Stimulated activated effector memory CD8-positive, alpha-beta T cell treated with anti-CD3 and anti-CD28 coated beads, Interleukin-12 subunit alpha, Interleukin-12 subunit beta, amount 100 ng/mL, for 72 hours (primary cell): ENCODE measurements at regions not wholly inside any gene's neighbourhood (a gene's known extent, or its start where the extent isn't known, plus 50 kb on each side); places are given as distances from the start of the nearest gene placed in this dataset.

Source experiments
- ATAC-seq: fragments of 150-1000 bp; cut with Tn5 transposase; 2 replicates; pipeline ENCODE4 v1.10.0; 2021
- DNase-seq, 2 donors: peaks; one replicate each; pipeline ENCODE4 v3.0.0; 2021 to 2022; ENCODE audit warnings: low spot score in 2 of 2
- H3K27ac Mint-ChIP-seq: one replicate; pipeline ENCODE4 v1.8.0; 2022; ENCODE audit warnings: mild to moderate bottlenecking, mixed read lengths
- H3K36me3 Mint-ChIP-seq: one replicate; pipeline ENCODE4 v1.8.0; 2022; ENCODE audit warnings: mild to moderate bottlenecking, mixed read lengths
- H3K4me1 Mint-ChIP-seq: one replicate; pipeline ENCODE4 v1.8.0; 2022; ENCODE audit warnings: mixed read lengths
- H3K4me3 Mint-ChIP-seq: one replicate; pipeline ENCODE4 v1.8.0; 2022; ENCODE audit warnings: mild to moderate bottlenecking, mixed read lengths
- H3K9me3 Mint-ChIP-seq: one replicate; pipeline ENCODE4 v1.8.0; 2022; ENCODE audit warnings: mixed read lengths

DNA sequence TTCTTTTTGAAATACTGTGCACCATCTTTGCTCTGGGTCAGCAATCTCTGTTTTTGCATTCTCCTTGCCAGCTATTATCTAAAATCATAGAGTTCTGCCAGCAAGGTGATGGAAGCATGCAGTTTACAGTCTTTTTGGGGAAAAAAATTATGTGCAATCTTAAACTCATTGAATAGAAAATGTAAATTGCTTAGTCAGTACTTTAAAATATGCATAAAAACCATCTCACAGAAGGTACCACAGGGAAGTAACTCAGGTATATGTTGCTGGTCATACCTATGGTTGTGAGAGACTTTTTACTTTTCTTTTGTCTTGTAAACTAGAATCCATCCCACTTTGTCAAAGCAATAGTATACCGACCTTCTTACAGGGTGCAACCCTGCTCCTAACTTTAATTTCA, 469.8 kb upstream of the ANO3 start:
- no peak overlapping the region for H3K27ac Mint-ChIP-seq
- no peaks in the 10 kb centered on the region for H3K36me3 Mint-ChIP-seq
- no peaks in the 10 kb centered on the region for H3K4me1 Mint-ChIP-seq
- no peak for ATAC-seq
- DNase-seq: no peak
- H3K9me3 Mint-ChIP-seq: peaks cover 12% of the 10 kb centered on the region
- no peak overlapping the region for H3K4me3 Mint-ChIP-seq

DNA sequence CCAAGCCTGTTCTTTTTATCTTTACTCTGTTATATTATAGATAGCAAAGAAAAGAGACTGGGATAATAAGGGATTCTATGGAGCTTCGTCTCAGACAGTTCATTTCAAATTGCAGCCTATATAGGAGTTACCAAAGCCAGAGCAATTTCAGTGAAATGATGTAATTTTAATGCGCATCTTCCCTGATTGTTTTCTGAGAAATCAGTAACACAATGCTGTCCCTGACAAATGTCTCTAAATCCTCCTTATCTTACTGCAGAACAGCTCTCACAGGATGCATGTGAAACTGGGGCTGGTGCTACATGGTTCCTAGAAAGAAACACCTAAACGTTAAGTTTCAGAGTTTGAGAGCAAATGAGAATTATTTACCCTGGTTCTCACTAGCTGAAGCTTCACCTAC, 467.9 kb upstream of the ANO3 start:
- Mint-ChIP-seq H3K4me1 (no peaks in the 10 kb centered on the region), H3K4me3 (no peak overlapping the region), H3K36me3 (no peaks in the 10 kb centered on the region), H3K9me3 (peaks cover 21% of the 10 kb centered on the region), H3K27ac (no peak overlapping the region)
- DNase-seq (no peak), ATAC-seq (no peak)

- Mint-ChIP-seq H3K27ac (no peak overlapping the region), H3K4me3 (no peak overlapping the region), H3K4me1 (no peaks in the 10 kb centered on the region), H3K9me3 (peaks cover 16% of the 10 kb centered on the region), H3K36me3 (no peaks in the 10 kb centered on the region)
- ATAC-seq (no peak), DNase-seq (no peak)
These were observed 455.4 kb upstream of the ANO3 start for GRCh38 chr11:25876456-25876965.

DNA sequence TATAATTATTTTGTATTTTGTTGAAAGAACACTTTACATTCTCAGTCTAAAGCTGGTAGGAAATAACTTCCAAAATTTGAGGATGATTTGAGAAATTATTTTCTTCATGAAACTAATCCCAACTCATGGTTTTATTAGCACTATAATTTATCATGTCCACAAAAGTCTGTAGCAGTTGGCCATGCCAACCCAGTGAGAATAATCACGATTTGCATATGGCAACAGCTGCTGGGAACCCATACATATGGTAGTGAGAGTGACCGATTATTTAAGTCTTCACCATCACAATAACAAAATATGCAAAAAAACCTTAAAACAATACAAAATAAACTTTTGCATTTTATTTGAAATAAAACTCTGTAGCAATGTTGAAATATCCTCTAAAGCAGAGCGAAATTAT, 445.9 kb upstream of the ANO3 start:
- H3K9me3 Mint-ChIP-seq: peaks cover 14% of the 10 kb centered on the region
- no peak overlapping the region for H3K27ac Mint-ChIP-seq
- no peak for DNase-seq
- no peak for ATAC-seq
- H3K4me3 Mint-ChIP-seq: no peak overlapping the region
- no peaks in the 10 kb centered on the region for H3K4me1 Mint-ChIP-seq
- no peaks in the 10 kb centered on the region for H3K36me3 Mint-ChIP-seq

- no peak for ATAC-seq
- H3K36me3 Mint-ChIP-seq: no peaks in the 10 kb centered on the region
- H3K9me3 Mint-ChIP-seq: peaks cover 15% of the 10 kb centered on the region
- no peak for DNase-seq
- H3K4me1 Mint-ChIP-seq: no peaks in the 10 kb centered on the region
- no peak overlapping the region for H3K4me3 Mint-ChIP-seq
- H3K27ac Mint-ChIP-seq: no peak overlapping the region
These were observed 441.2 kb upstream of the ANO3 start for GRCh38 chr11:25890626-25891260.

DNA sequence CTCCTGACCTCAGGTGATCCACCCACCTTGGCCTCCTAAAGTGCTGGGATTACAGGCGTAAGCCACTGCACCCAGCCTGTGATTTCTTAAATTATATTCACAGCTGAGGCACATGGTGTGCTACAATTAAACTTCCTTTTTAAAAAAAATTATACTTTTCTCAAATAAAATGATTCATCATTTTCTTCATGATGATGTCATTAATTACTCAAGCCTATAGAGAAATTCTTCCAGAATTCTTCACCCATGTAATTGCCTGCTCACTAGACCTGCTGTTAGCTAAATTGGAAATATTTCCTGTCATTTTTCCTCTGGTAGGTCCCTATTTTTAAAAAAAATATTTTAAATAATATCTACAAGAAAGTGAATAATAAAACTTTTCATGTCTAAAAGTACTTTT, 440.0 kb upstream of the ANO3 start:
- Mint-ChIP-seq H3K4me3 (no peak overlapping the region), H3K36me3 (no peaks in the 10 kb centered on the region), H3K9me3 (peaks cover 15% of the 10 kb centered on the region), H3K27ac (no peak overlapping the region), H3K4me1 (no peaks in the 10 kb centered on the region)
- ATAC-seq (no peak), DNase-seq (no peak)

DNA sequence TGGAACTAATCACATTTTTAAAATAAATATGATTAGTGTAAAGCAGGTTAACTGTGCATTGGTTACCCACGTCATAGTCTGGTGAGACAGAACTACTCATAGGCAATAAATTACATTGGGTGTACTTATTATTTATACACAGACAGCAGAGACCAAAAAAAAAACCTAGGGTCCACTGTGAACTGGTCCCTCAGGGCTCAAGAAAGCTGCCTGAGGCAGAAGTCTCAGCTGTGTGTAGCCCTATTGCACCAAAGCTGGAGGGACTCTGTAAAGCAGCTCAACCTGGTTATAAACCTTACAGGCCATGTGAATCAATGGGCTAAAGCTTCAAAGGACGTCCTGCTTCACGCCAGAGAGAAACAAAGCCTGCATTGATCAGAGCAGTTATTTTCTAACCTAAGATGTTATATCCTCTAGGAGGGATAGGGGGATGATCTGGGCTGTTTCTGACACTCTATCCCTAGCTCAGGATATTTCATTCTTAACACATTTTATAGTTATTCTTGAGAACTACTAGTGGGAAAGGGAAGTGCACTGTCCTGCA, 432.2 kb upstream of the ANO3 start:
- Mint-ChIP-seq H3K9me3 (peaks cover 7% of the 10 kb centered on the region), H3K36me3 (no peaks in the 10 kb centered on the region), H3K27ac (no peak overlapping the region), H3K4me3 (no peak overlapping the region), H3K4me1 (no peaks in the 10 kb centered on the region)
- DNase-seq (no peak), ATAC-seq (no peak)

DNA sequence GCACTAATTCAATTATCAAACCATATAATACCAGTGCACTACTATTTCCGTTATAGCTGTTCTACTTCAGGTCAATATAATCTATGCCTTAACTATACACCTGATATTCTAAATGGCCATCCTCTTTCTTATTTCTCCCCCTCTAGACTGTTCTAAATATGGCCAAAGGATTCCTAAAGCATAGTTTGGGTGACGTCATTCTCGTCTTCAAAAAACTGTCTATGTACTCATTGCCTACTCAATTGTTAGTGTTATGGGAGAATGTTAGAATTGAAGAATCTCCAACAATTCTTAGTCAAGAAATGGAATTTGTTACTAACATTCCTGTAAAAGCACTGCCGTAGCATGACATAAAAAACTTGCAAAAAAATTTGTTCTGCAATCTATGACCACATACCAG, 431.1 kb upstream of the ANO3 start:
- no peaks in the 10 kb centered on the region for H3K4me1 Mint-ChIP-seq
- H3K36me3 Mint-ChIP-seq: no peaks in the 10 kb centered on the region
- no peak for ATAC-seq
- H3K4me3 Mint-ChIP-seq: no peak overlapping the region
- no peak for DNase-seq
- peaks cover 11% of the 10 kb centered on the region for H3K9me3 Mint-ChIP-seq
- H3K27ac Mint-ChIP-seq: no peak overlapping the region

DNA sequence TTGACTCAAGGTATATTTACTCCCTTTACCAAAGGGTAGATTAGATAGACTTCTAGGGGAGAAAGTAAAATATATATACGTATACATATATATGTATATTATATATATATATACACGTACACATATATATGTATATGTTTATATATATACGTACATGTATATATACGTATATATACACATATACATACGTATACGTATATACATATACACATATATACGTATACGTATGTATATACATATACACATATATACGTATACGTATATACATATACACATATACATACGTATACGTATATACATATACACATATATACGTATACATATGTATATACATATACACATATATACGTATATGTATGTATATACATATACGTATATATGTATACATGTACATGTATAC, 430.5 kb upstream of the ANO3 start:
- Mint-ChIP-seq H3K4me3 (no peak overlapping the region), H3K9me3 (peaks cover 11% of the 10 kb centered on the region), H3K36me3 (no peaks in the 10 kb centered on the region), H3K27ac (no peak overlapping the region), H3K4me1 (no peaks in the 10 kb centered on the region)
- no peak for ATAC-seq
- no peak for DNase-seq

- Mint-ChIP-seq H3K4me1 (no peaks in the 10 kb centered on the region), H3K4me3 (no peak overlapping the region), H3K27ac (no peak overlapping the region), H3K36me3 (no peaks in the 10 kb centered on the region), H3K9me3 (peaks cover 14% of the 10 kb centered on the region)
- ATAC-seq (no peak), DNase-seq (no peak)
These were observed 429.5 kb upstream of the ANO3 start for GRCh38 chr11:25902476-25902875.

DNA sequence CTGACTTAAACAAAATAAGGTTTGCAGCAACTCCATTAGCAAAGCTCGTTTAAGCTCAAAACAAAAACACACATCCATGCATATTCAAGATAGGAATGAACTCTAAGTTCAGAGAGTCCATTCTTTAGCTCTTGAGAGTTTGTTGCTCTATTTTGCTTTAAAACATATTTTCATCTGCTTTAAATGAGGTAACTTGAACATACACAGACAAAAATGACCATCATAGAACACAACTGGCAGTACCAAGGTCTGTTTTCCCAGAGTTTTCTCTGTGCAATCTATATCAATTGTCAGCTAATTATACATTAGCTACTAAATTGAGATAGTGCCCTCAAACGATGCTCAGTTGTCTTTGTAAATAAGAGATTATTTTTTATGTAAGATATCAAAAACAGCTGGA, 423.2 kb upstream of the ANO3 start:
- Mint-ChIP-seq H3K27ac (no peak overlapping the region), H3K4me3 (no peak overlapping the region), H3K4me1 (no peaks in the 10 kb centered on the region), H3K36me3 (no peaks in the 10 kb centered on the region), H3K9me3 (peaks cover 12% of the 10 kb centered on the region)
- ATAC-seq: no peak
- no peak for DNase-seq

- ATAC-seq (no peak), DNase-seq (no peak)
- no peak overlapping the region for H3K4me3 Mint-ChIP-seq
- H3K9me3 Mint-ChIP-seq: peaks cover 8% of the 10 kb centered on the region
- no peak overlapping the region for H3K27ac Mint-ChIP-seq
- no peaks in the 10 kb centered on the region for H3K4me1 Mint-ChIP-seq
- no peaks in the 10 kb centered on the region for H3K36me3 Mint-ChIP-seq
These were observed 421.8 kb upstream of the ANO3 start for GRCh38 chr11:25910086-25910485.

DNA sequence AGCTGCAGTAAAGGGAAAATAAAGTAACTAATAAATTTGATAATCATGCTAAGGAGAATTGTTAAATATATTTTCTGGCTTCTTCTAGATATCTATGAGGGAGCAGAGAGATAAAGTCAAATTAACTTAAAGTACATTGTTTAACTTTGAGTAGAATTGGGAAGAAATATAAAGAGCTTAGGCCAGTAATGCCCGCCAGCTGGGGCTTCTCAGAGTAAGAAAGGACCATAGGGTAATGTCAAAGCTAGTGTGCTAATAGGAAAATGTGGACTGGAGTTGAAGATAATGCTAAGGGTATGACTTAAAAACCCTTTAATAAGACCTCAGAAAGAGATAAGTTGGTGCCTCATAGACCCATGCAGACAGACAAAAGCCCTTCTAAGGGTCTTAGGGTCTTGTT, 411.6 kb upstream of the ANO3 start:
- Mint-ChIP-seq H3K4me3 (no peak overlapping the region), H3K4me1 (no peaks in the 10 kb centered on the region)

GRCh38 chr11:25924586-25924985, 407.3 kb upstream of the ANO3 start:
- DNase-seq: no peak
- no peaks in the 10 kb centered on the region for H3K4me1 Mint-ChIP-seq
- H3K36me3 Mint-ChIP-seq: no peaks in the 10 kb centered on the region
- no peak overlapping the region for H3K27ac Mint-ChIP-seq
- ATAC-seq: no peak
- peaks cover 18% of the 10 kb centered on the region for H3K9me3 Mint-ChIP-seq
- H3K4me3 Mint-ChIP-seq: no peak overlapping the region

More for the DNA sequence above, 411.6 kb upstream of the ANO3 start:
- ATAC-seq: no peak
- Mint-ChIP-seq H3K27ac (no peak overlapping the region), H3K36me3 (no peaks in the 10 kb centered on the region), H3K9me3 (peaks cover 21% of the 10 kb centered on the region)
- DNase-seq: no peak

DNA sequence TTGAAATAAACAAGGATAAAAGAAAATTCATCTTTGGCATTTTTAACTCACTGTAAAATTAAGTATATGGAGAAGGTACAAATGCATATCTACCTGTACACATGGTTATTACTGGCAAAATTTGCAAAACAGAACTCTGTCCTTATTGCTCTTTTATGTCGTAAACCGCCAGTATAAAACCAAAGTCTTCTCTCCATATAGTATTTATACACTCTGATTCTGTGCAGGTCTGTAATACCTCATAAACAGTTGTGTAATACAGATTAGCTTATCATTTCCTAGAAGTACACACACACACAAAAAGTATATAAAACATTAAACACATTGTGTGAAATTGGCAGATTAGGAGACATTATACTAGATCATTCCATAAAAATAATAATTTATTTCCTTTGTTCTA, 406.6 kb upstream of the ANO3 start:
- no peak for ATAC-seq
- Mint-ChIP-seq H3K9me3 (peaks cover 12% of the 10 kb centered on the region), H3K4me1 (no peaks in the 10 kb centered on the region), H3K27ac (no peak overlapping the region), H3K36me3 (no peaks in the 10 kb centered on the region), H3K4me3 (no peak overlapping the region)
- DNase-seq: no peak

GRCh38 chr11:25927411-25927953, 404.4 kb upstream of the ANO3 start:
- ATAC-seq (no peak), DNase-seq (no peak)
- no peak overlapping the region for H3K27ac Mint-ChIP-seq
- H3K4me1 Mint-ChIP-seq: no peaks in the 10 kb centered on the region
- no peaks in the 10 kb centered on the region for H3K36me3 Mint-ChIP-seq
- peaks cover 12% of the 10 kb centered on the region for H3K9me3 Mint-ChIP-seq
- H3K4me3 Mint-ChIP-seq: no peak overlapping the region
